ENCODE measurements at regions not wholly inside any gene's neighbourhood (a gene's known extent, or its start where the extent isn't known, plus 50 kb on each side); places are given as distances from the start of the nearest gene placed in this dataset.

- DNase-seq (no peak), ATAC-seq (no peak)
- Histone ChIP-seq H3K36me3 (no peaks in the 10 kb centered on the region), H3K9me3 (no peaks in the 10 kb centered on the region), H3K27me3 (no peaks in the 10 kb centered on the region), H3K27ac (no peak overlapping the region), H3K4me3 (no peak overlapping the region), H3K4me1 (peaks cover 0 to 6% (median 0%) of the 10 kb centered on the region in 12 donors)
- intact Hi-C loops (cut with DNase I) = no loop called here
- no peak for TF ChIP-seq POLR2A (IDR thresholded peaks at IDR 0.05)
- no peak for TF ChIP-seq CTCF (IDR thresholded peaks at IDR 0.05)
Observed at GRCh38 chr12:91414636-91415035, 232.0 kb upstream of the DCN start.

GRCh38 chr12:91413581-91414546 lies 231.2 kb upstream of the DCN start:
- Histone ChIP-seq H3K36me3 (no peaks in the 10 kb centered on the region), H3K27ac (peak overlapping the region in 1 of 12 donors; percentile 6), H3K27me3 (no peaks in the 10 kb centered on the region), H3K4me1 (peaks cover 0 to 6% (median 0%) of the 10 kb centered on the region in 12 donors), H3K4me3 (no peak overlapping the region), H3K9me3 (no peaks in the 10 kb centered on the region)
- 53 to 65% (median 59%) methylated on average over 6 of the region's 6 CpGs for WGBS, 4 donors
- no peak for TF ChIP-seq CTCF (IDR thresholded peaks at IDR 0.05)
- TF ChIP-seq POLR2A (IDR thresholded peaks at IDR 0.05) = no peak
- DNase-seq = no peak
- ATAC-seq = peak in 3 of 4 donors; percentile 31 to 41 (median 37)
- intact Hi-C loops (cut with DNase I) = no loop called here

- intact Hi-C loops (cut with DNase I) = no loop called here
- WGBS, 4 donors = 80 to 95% (median 93%) methylated on average over 1 of the region's 1 CpG
- no peaks in the 10 kb centered on the region for H3K27me3 ChIP-seq
Observed at GRCh38 chr12:91406920-91407341, 224.3 kb upstream of the DCN start.

More at GRCh38 chr12:91406920-91407341, 224.3 kb upstream of the DCN start:
- Histone ChIP-seq H3K9me3 (no peaks in the 10 kb centered on the region), H3K4me1 (no peaks in the 10 kb centered on the region), H3K36me3 (no peaks in the 10 kb centered on the region), H3K4me3 (no peak overlapping the region), H3K27ac (no peak overlapping the region)
- DNase-seq = no peak
- ATAC-seq = no peak
- TF ChIP-seq POLR2A (IDR thresholded peaks at IDR 0.05) (no peak), CTCF (IDR thresholded peaks at IDR 0.05) (no peak)

All from heart left ventricle (tissue), 16 donors.